ENCODE measurements at regions not wholly inside any gene's neighbourhood (a gene's known extent, or its start where the extent isn't known, plus 50 kb on each side); places are given as distances from the start of the nearest gene placed in this dataset.
"Not testable (repeated sequence)": the region's sequence is repeated elsewhere in the genome, so short reads cannot be mapped to it uniquely, and the experiment has no call there.

- H3K4me3 ChIP-seq (ENCODE audit: low read depth, low read length): no peak overlapping the region
- DNase-seq (ENCODE audit: low read depth): no peak
- no peak for TF ChIP-seq CTCF (IDR thresholded peaks at IDR 0.05; ENCODE audit: insufficient read depth, low read depth, low read length)
These were observed 92.5 kb upstream of the PAGE3 start for GRCh38 chrX:55357236-55357635.

GRCh38 chrX:55379396-55379795 lies 72.5 kb upstream of the MAGEH1 start:
- H3K4me3 ChIP-seq (ENCODE audit: low read depth, low read length): no peak overlapping the region
- no peak for TF ChIP-seq CTCF (IDR thresholded peaks at IDR 0.05; ENCODE audit: insufficient read depth, low read depth, low read length)
- DNase-seq (ENCODE audit: low read depth): no peak

- TF ChIP-seq CTCF (IDR thresholded peaks at IDR 0.05; ENCODE audit: insufficient read depth, low read depth, low read length): no peak
- no peak overlapping the region for H3K4me3 ChIP-seq (ENCODE audit: low read depth, low read length)
- DNase-seq (ENCODE audit: low read depth): no peak
These were observed 62.6 kb upstream of the MAGEH1 start for GRCh38 chrX:55389376-55389775.

GRCh38 chrX:55396836-55397235 lies 55.1 kb upstream of the MAGEH1 start:
- not testable (repeated sequence) for H3K4me3 ChIP-seq (ENCODE audit: low read depth, low read length); DNase-seq (ENCODE audit: low read depth)

Data from fibroblast of villous mesenchyme (primary cell).